ENCODE measurements at regions not wholly inside any gene's neighbourhood (a gene's known extent, or its start where the extent isn't known, plus 50 kb on each side); places are given as distances from the start of the nearest gene placed in this dataset.

GRCh38 chr16:17705847-17706246 is 235.1 kb upstream of the XYLT1 start:
- H3K27me3 Mint-ChIP-seq: no peaks in the 10 kb centered on the region
- no peak overlapping the region for H3K4me3 Mint-ChIP-seq
- no peak overlapping the region for H3K27ac Mint-ChIP-seq
- no peaks in the 10 kb centered on the region for H3K4me1 Mint-ChIP-seq (ENCODE audit: low read depth)
- H3K9me3 Mint-ChIP-seq: peaks cover 3% of the 10 kb centered on the region
- DNase-seq: no peak
- no peaks in the 10 kb centered on the region for H3K36me3 Mint-ChIP-seq (ENCODE audit: low read depth)

- Mint-ChIP-seq H3K27ac (no peak overlapping the region), H3K9me3 (no peaks in the 10 kb centered on the region), H3K36me3 (ENCODE audit: low read depth) (no peaks in the 10 kb centered on the region), H3K4me3 (no peak overlapping the region), H3K4me1 (ENCODE audit: low read depth) (no peaks in the 10 kb centered on the region), H3K27me3 (peaks cover 46% of the 10 kb centered on the region)
- DNase-seq: no peak
Observed at GRCh38 chr16:17696616-17697015, 225.9 kb upstream of the XYLT1 start.

GRCh38 chr16:17692484-17692883 is 221.7 kb upstream of the XYLT1 start:
- no peaks in the 10 kb centered on the region for H3K9me3 Mint-ChIP-seq
- H3K27me3 Mint-ChIP-seq: peaks cover 30% of the 10 kb centered on the region
- no peak overlapping the region for H3K27ac Mint-ChIP-seq
- H3K4me3 Mint-ChIP-seq: no peak overlapping the region
- H3K36me3 Mint-ChIP-seq (ENCODE audit: low read depth): no peaks in the 10 kb centered on the region
- H3K4me1 Mint-ChIP-seq (ENCODE audit: low read depth): no peaks in the 10 kb centered on the region
- no peak for DNase-seq

GRCh38 chr16:17691899-17692176 is 221.1 kb upstream of the XYLT1 start:
- Mint-ChIP-seq H3K4me1 (ENCODE audit: low read depth) (no peaks in the 10 kb centered on the region), H3K27ac (no peak overlapping the region), H3K36me3 (ENCODE audit: low read depth) (no peaks in the 10 kb centered on the region), H3K27me3 (peaks cover 26% of the 10 kb centered on the region), H3K4me3 (no peak overlapping the region), H3K9me3 (no peaks in the 10 kb centered on the region)
- no peak for DNase-seq

GRCh38 chr16:17691106-17691898 is 220.5 kb upstream of the XYLT1 start:
- H3K27me3 Mint-ChIP-seq: peaks cover 27% of the 10 kb centered on the region
- H3K27ac Mint-ChIP-seq: no peak overlapping the region
- no peak overlapping the region for H3K4me3 Mint-ChIP-seq
- H3K9me3 Mint-ChIP-seq: no peaks in the 10 kb centered on the region
- H3K36me3 Mint-ChIP-seq (ENCODE audit: low read depth): no peaks in the 10 kb centered on the region
- no peak for DNase-seq
- no peaks in the 10 kb centered on the region for H3K4me1 Mint-ChIP-seq (ENCODE audit: low read depth)

GRCh38 chr16:17685447-17685846 is 214.7 kb upstream of the XYLT1 start:
- DNase-seq: no peak
- Mint-ChIP-seq H3K27ac (no peak overlapping the region), H3K4me3 (no peak overlapping the region), H3K27me3 (peaks cover 22% of the 10 kb centered on the region), H3K9me3 (peaks cover 4% of the 10 kb centered on the region), H3K36me3 (ENCODE audit: low read depth) (no peaks in the 10 kb centered on the region), H3K4me1 (ENCODE audit: low read depth) (no peaks in the 10 kb centered on the region)

- Mint-ChIP-seq H3K36me3 (ENCODE audit: low read depth) (no peaks in the 10 kb centered on the region), H3K9me3 (peaks cover 13% of the 10 kb centered on the region), H3K4me1 (ENCODE audit: low read depth) (no peaks in the 10 kb centered on the region), H3K27ac (no peak overlapping the region), H3K4me3 (no peak overlapping the region), H3K27me3 (peaks cover 20% of the 10 kb centered on the region)
- DNase-seq: no peak
Observed at GRCh38 chr16:17683281-17683680, 212.5 kb upstream of the XYLT1 start.

- H3K36me3 Mint-ChIP-seq (ENCODE audit: low read depth): no peaks in the 10 kb centered on the region
- H3K27me3 Mint-ChIP-seq: peaks cover 32% of the 10 kb centered on the region
- H3K9me3 Mint-ChIP-seq: peaks cover 13% of the 10 kb centered on the region
- no peak overlapping the region for H3K4me3 Mint-ChIP-seq
- DNase-seq: no peak
- H3K27ac Mint-ChIP-seq: no peak overlapping the region
- no peaks in the 10 kb centered on the region for H3K4me1 Mint-ChIP-seq (ENCODE audit: low read depth)
Observed at GRCh38 chr16:17676171-17676570, 205.4 kb upstream of the XYLT1 start.

GRCh38 chr16:17668386-17668785 is 197.6 kb upstream of the XYLT1 start:
- Mint-ChIP-seq H3K27ac (no peak overlapping the region), H3K4me3 (no peak overlapping the region), H3K36me3 (ENCODE audit: low read depth) (no peaks in the 10 kb centered on the region), H3K9me3 (no peaks in the 10 kb centered on the region), H3K27me3 (peaks cover 21% of the 10 kb centered on the region), H3K4me1 (ENCODE audit: low read depth) (no peaks in the 10 kb centered on the region)
- no peak for DNase-seq

GRCh38 chr16:17666293-17666692 is 195.5 kb upstream of the XYLT1 start:
- Mint-ChIP-seq H3K36me3 (ENCODE audit: low read depth) (no peaks in the 10 kb centered on the region), H3K9me3 (no peaks in the 10 kb centered on the region), H3K4me3 (no peak overlapping the region), H3K27me3 (peaks cover 11% of the 10 kb centered on the region), H3K4me1 (ENCODE audit: low read depth) (no peaks in the 10 kb centered on the region), H3K27ac (no peak overlapping the region)
- no peak for DNase-seq

- Mint-ChIP-seq H3K27me3 (peaks cover 17% of the 10 kb centered on the region), H3K4me1 (ENCODE audit: low read depth) (no peaks in the 10 kb centered on the region), H3K4me3 (no peak overlapping the region)
Observed at GRCh38 chr16:17658881-17659280, 188.1 kb upstream of the XYLT1 start.

GRCh38 chr16:17657045-17657444 is 186.3 kb upstream of the XYLT1 start:
- Mint-ChIP-seq H3K4me1 (ENCODE audit: low read depth) (no peaks in the 10 kb centered on the region), H3K27me3 (peaks cover 22% of the 10 kb centered on the region), H3K27ac (no peak overlapping the region), H3K4me3 (no peak overlapping the region), H3K9me3 (no peaks in the 10 kb centered on the region), H3K36me3 (ENCODE audit: low read depth) (no peaks in the 10 kb centered on the region)
- no peak for DNase-seq

More at GRCh38 chr16:17658881-17659280, 188.1 kb upstream of the XYLT1 start:
- DNase-seq: no peak
- Mint-ChIP-seq H3K27ac (no peak overlapping the region), H3K36me3 (ENCODE audit: low read depth) (no peaks in the 10 kb centered on the region), H3K9me3 (no peaks in the 10 kb centered on the region)

GRCh38 chr16:17654571-17654970 is 183.8 kb upstream of the XYLT1 start:
- Mint-ChIP-seq H3K4me3 (no peak overlapping the region), H3K36me3 (ENCODE audit: low read depth) (no peaks in the 10 kb centered on the region), H3K27ac (no peak overlapping the region), H3K27me3 (peaks cover 32% of the 10 kb centered on the region), H3K4me1 (ENCODE audit: low read depth) (no peaks in the 10 kb centered on the region), H3K9me3 (no peaks in the 10 kb centered on the region)
- no peak for DNase-seq

GRCh38 chr16:17654142-17654541 is 183.4 kb upstream of the XYLT1 start:
- no peak for DNase-seq
- no peaks in the 10 kb centered on the region for H3K9me3 Mint-ChIP-seq
- no peak overlapping the region for H3K27ac Mint-ChIP-seq
- peaks cover 29% of the 10 kb centered on the region for H3K27me3 Mint-ChIP-seq
- no peaks in the 10 kb centered on the region for H3K36me3 Mint-ChIP-seq (ENCODE audit: low read depth)
- no peaks in the 10 kb centered on the region for H3K4me1 Mint-ChIP-seq (ENCODE audit: low read depth)
- no peak overlapping the region for H3K4me3 Mint-ChIP-seq

GRCh38 chr16:17647879-17648872 is 177.4 kb upstream of the XYLT1 start:
- Mint-ChIP-seq H3K36me3 (ENCODE audit: low read depth) (no peaks in the 10 kb centered on the region), H3K4me3 (no peak overlapping the region)

More at GRCh38 chr16:17647879-17648872, 177.4 kb upstream of the XYLT1 start:
- no peaks in the 10 kb centered on the region for H3K4me1 Mint-ChIP-seq (ENCODE audit: low read depth)
- no peak overlapping the region for H3K27ac Mint-ChIP-seq
- no peak for DNase-seq
- H3K27me3 Mint-ChIP-seq: peaks cover 23% of the 10 kb centered on the region
- peaks cover 4% of the 10 kb centered on the region for H3K9me3 Mint-ChIP-seq
